Keratinocyte (primary cell): ENCODE measurements at regions not wholly inside any gene's neighbourhood (a gene's known extent, or its start where the extent isn't known, plus 50 kb on each side); places are given as distances from the start of the nearest gene placed in this dataset.

Experiments
- CTCF ChIP-seq, 3 experiments: IDR thresholded peaks in 1 of 3; conservative IDR thresholded peaks in 1 of 3; optimal IDR thresholded peaks in 1 of 3; 2 replicates in 2 of 3; 3 replicates in 1 of 3; pipeline versions ENCODE3 to v1.5.1; 2011; ENCODE audit warnings: low read length in 3 of 3, mild to moderate bottlenecking in 3 of 3, moderate library complexity in 2 of 3, control low read depth in 1 of 3, inconsistent platforms in 1 of 3; ENCODE audit not compliant: insufficient read depth in 2 of 3; ENCODE audit errors: extremely low read depth in 1 of 3
- EZH2 ChIP-seq: IDR thresholded peaks from one replicate; pipeline ENCODE4 v1.6.1; 2012; ENCODE audit warnings: inconsistent platforms, mild to moderate bottlenecking, low read length, moderate library complexity

GRCh38 chr22:48802576-48802975 is 1025.1 kb downstream of the BRD1 start:
- TF ChIP-seq CTCF (optimal IDR thresholded peaks at IDR 0.05 in 1 of 3, IDR thresholded peaks at IDR 0.05 in 1 of 3, conservative IDR thresholded peaks at IDR 0.05 in 1 of 3; ENCODE audit: extremely low read depth in 1 of 3, insufficient read depth in 2 of 3, low read length in 3 of 3), result no peak
- no peak for TF ChIP-seq EZH2
